Adrenal gland (tissue), 9 donors: ENCODE measurements at regions not wholly inside any gene's neighbourhood (a gene's known extent, or its start where the extent isn't known, plus 50 kb on each side); places are given as distances from the start of the nearest gene placed in this dataset.

Source experiments
- DNase-seq, 7 donors: peaks; one replicate each; pipeline ENCODE4 v3.0.0-alpha.2; 2019 to 2020
- H3K27ac ChIP-seq, 5 donors: fragments of 200-600 bp; sonication (generic) in 4 of 5; 1 replicate in 3 of 5; 2 replicates in 2 of 5; pipeline versions ENCODE4 v1.5.1 to v1.8.0; 2016 to 2020; ENCODE audit warnings: mild to moderate bottlenecking in 1 of 5
- H3K27me3 ChIP-seq: fragments of 200-600 bp; 2 replicates; pipeline ENCODE4 v1.8.0; 2021
- H3K36me3 ChIP-seq, 2 donors: fragments of 200-600 bp; replicated peaks in 1 of 2; 1 replicate in 1 of 2; 2 replicates in 1 of 2; pipeline versions ENCODE4 v1.5.1 to v1.8.0; 2018 to 2022
- H3K4me1 ChIP-seq, 2 donors: fragments of 200-600 bp; replicated peaks in 1 of 2; 1 replicate in 1 of 2; 2 replicates in 1 of 2; pipeline versions ENCODE4 v1.5.1 to v1.8.0; 2018 to 2021
- H3K4me3 ChIP-seq, 4 donors: fragments of 200-600 bp; sonication (generic) in 3 of 4; one replicate each; pipeline ENCODE4 v1.5.1; 2016 to 2018
- H3K9me3 ChIP-seq, 3 donors: fragments of 200-600 bp; sonication (generic) in 1 of 3; replicated peaks in 1 of 3; 1 replicate in 2 of 3; 2 replicates in 1 of 3; pipeline versions ENCODE4 v1.5.1 to v1.8.0; 2016 to 2021
- POLR2A ChIP-seq, 2 donors: fragments of 450-650 bp; IDR thresholded peaks; one replicate each; pipeline ENCODE4 v1.6.1; 2017; ENCODE audit warnings: antibody characterized with exemption in 2 of 2, mild to moderate bottlenecking in 2 of 2, moderate library complexity in 1 of 2
- WGBS, 4 donors: extraction: QIAGEN DNeasy Blood & Tissue Kit in 2 of 4; methylation state at CpG; one replicate each; pipeline versions ENCODE4 v1.1.5 to v1.1.7; 2013 to 2017; 5-methylcytosine and 5-hydroxymethylcytosine counted together
- intact Hi-C, 2 donors: fragments of 100-400 bp; cut with DNase I; formaldehyde crosslinking; loops; one replicate each; pipeline versions ENCODE4 v1.14.1 to v1.15.0; 2022 to 2023
- TF ChIP-seq, protein P1 (sequence below), 6 experiments: fragments of 450-650 bp in 4 of 6; fragments of 200-600 bp in 2 of 6; sonication (generic) in 1 of 6; IDR thresholded peaks; 1 replicate in 5 of 6; 2 replicates in 1 of 6; pipeline versions ENCODE4 v1.5.1 to v1.8.0; 2016 to 2021; ENCODE audit warnings: antibody characterized with exemption in 6 of 6, mild to moderate bottlenecking in 2 of 6, moderate library complexity in 1 of 6
- donor health status: healthy with polysubstance abuse.
- donor health status: Bipolar disorder and iron deficiency.
- donor health status: DM: yes; HTN: yes; CAD: no.
- donor health status: DM: no; HTN: no; CAD: no.
- donor health status: DM: no; HTN: no; CAD: no.

GRCh38 chr3:96259299-96259698 is 555.1 kb upstream of the EPHA6 start:
- no peak for DNase-seq
- TF ChIP-seq, protein P1, sequence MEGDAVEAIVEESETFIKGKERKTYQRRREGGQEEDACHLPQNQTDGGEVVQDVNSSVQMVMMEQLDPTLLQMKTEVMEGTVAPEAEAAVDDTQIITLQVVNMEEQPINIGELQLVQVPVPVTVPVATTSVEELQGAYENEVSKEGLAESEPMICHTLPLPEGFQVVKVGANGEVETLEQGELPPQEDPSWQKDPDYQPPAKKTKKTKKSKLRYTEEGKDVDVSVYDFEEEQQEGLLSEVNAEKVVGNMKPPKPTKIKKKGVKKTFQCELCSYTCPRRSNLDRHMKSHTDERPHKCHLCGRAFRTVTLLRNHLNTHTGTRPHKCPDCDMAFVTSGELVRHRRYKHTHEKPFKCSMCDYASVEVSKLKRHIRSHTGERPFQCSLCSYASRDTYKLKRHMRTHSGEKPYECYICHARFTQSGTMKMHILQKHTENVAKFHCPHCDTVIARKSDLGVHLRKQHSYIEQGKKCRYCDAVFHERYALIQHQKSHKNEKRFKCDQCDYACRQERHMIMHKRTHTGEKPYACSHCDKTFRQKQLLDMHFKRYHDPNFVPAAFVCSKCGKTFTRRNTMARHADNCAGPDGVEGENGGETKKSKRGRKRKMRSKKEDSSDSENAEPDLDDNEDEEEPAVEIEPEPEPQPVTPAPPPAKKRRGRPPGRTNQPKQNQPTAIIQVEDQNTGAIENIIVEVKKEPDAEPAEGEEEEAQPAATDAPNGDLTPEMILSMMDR (IDR thresholded peaks at IDR 0.05): no peak
- no peak for TF ChIP-seq POLR2A (IDR thresholded peaks at IDR 0.05)
- Histone ChIP-seq H3K27ac (no peak overlapping the region), H3K4me3 (no peak overlapping the region), H3K9me3 (no peaks in the 10 kb centered on the region), H3K4me1 (no peaks in the 10 kb centered on the region), H3K27me3 (no peaks in the 10 kb centered on the region), H3K36me3 (no peaks in the 10 kb centered on the region)
- intact Hi-C loops: no loop called here

DNA sequence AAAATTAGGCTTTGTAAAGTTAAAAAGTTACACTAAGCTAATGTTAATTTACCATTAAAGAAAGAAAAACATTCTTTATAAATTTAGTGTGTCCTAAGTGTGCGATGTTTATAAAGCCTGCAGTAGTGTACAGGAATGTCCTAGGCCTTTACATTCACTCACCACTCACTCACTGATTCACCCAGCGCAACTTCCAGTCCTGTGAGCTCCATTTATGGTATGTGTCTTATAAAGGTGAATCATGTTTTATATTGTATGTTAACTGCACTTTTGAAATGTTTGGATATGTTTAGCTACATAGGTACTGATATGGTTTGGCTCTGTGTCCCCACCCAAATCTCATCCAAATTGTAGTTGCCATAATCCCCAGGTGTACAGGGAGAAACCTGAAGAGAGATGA is 549.7 kb upstream of the EPHA6 start:
- WGBS, 4 donors: 86 to 93% (median 92%) methylated on average over 2 of the region's 2 CpGs
- no peak overlapping the region for H3K27ac ChIP-seq
- DNase-seq: no peak
- no peaks in the 10 kb centered on the region for H3K4me1 ChIP-seq
- no peaks in the 10 kb centered on the region for H3K9me3 ChIP-seq
- intact Hi-C loops: no loop called here
- no peaks in the 10 kb centered on the region for H3K36me3 ChIP-seq
- H3K27me3 ChIP-seq: no peaks in the 10 kb centered on the region
- TF ChIP-seq, protein P1 (IDR thresholded peaks at IDR 0.05): no peak
- no peak for TF ChIP-seq POLR2A (IDR thresholded peaks at IDR 0.05)
- no peak overlapping the region for H3K4me3 ChIP-seq

- H3K9me3 ChIP-seq: no peaks in the 10 kb centered on the region
- H3K4me3 ChIP-seq: no peak overlapping the region
- 46 to 60% (median 52%) methylated on average over 3 of the region's 3 CpGs for WGBS, 4 donors
- TF ChIP-seq, protein P1 (IDR thresholded peaks at IDR 0.05): no peak
- TF ChIP-seq POLR2A (IDR thresholded peaks at IDR 0.05): no peak
- H3K27me3 ChIP-seq: no peaks in the 10 kb centered on the region
- intact Hi-C loops: no loop called here
- H3K27ac ChIP-seq: no peak overlapping the region
- no peaks in the 10 kb centered on the region for H3K36me3 ChIP-seq
- peak in 1 of 7 donors; percentile 7 for DNase-seq
- no peaks in the 10 kb centered on the region for H3K4me1 ChIP-seq
Observed at GRCh38 chr3:96266395-96267190, 547.8 kb upstream of the EPHA6 start.

GRCh38 chr3:96267577-96267976 is 546.8 kb upstream of the EPHA6 start:
- 60 to 69% (median 63%) methylated on average over 3 of the region's 3 CpGs for WGBS, 4 donors
- TF ChIP-seq, protein P1 (IDR thresholded peaks at IDR 0.05): no peak
- TF ChIP-seq POLR2A (IDR thresholded peaks at IDR 0.05): no peak

More at GRCh38 chr3:96267577-96267976, 546.8 kb upstream of the EPHA6 start:
- DNase-seq: no peak
- H3K27ac ChIP-seq: no peak overlapping the region
- H3K4me3 ChIP-seq: no peak overlapping the region
- H3K27me3 ChIP-seq: no peaks in the 10 kb centered on the region
- no peaks in the 10 kb centered on the region for H3K4me1 ChIP-seq
- H3K36me3 ChIP-seq: no peaks in the 10 kb centered on the region
- no peaks in the 10 kb centered on the region for H3K9me3 ChIP-seq
- intact Hi-C loops: no loop called here
